ENCODE measurements at regions not wholly inside any gene's neighbourhood (a gene's known extent, or its start where the extent isn't known, plus 50 kb on each side); places are given as distances from the start of the nearest gene placed in this dataset.

- no peaks in the 10 kb centered on the region for H3K36me3 ChIP-seq
- no peaks in the 10 kb centered on the region for H3K4me1 ChIP-seq
- H3K27ac ChIP-seq = no peak overlapping the region
- ATAC-seq = no peak
- no peak for DNase-seq
- 8% methylated on average over 1 of the region's 1 CpG for WGBS (ENCODE audit: insufficient coverage, low coverage, low lambda C conversion rate, missing lambda C conversion rate)
- intact Hi-C loops (cut with DNase I) = no loop called here
- H3K27me3 ChIP-seq = no peaks in the 10 kb centered on the region
- H3K9me3 ChIP-seq = no peaks in the 10 kb centered on the region
- no peak for TF ChIP-seq POLR2A (IDR thresholded peaks at IDR 0.05)
- TF ChIP-seq, protein P1, sequence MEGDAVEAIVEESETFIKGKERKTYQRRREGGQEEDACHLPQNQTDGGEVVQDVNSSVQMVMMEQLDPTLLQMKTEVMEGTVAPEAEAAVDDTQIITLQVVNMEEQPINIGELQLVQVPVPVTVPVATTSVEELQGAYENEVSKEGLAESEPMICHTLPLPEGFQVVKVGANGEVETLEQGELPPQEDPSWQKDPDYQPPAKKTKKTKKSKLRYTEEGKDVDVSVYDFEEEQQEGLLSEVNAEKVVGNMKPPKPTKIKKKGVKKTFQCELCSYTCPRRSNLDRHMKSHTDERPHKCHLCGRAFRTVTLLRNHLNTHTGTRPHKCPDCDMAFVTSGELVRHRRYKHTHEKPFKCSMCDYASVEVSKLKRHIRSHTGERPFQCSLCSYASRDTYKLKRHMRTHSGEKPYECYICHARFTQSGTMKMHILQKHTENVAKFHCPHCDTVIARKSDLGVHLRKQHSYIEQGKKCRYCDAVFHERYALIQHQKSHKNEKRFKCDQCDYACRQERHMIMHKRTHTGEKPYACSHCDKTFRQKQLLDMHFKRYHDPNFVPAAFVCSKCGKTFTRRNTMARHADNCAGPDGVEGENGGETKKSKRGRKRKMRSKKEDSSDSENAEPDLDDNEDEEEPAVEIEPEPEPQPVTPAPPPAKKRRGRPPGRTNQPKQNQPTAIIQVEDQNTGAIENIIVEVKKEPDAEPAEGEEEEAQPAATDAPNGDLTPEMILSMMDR (IDR thresholded peaks at IDR 0.05) = no peak
- H3K4me3 ChIP-seq = no peak overlapping the region
These were observed 757.7 kb downstream of the KCNJ3 start for GRCh38 chr2:155456222-155456621.

- no peak overlapping the region for H3K4me3 ChIP-seq
- no peak for ATAC-seq
- intact Hi-C loops (cut with DNase I) = no loop called here
- TF ChIP-seq, protein P1 (IDR thresholded peaks at IDR 0.05) = no peak
- no peak for TF ChIP-seq POLR2A (IDR thresholded peaks at IDR 0.05)
- WGBS (ENCODE audit: insufficient coverage, low coverage, low lambda C conversion rate, missing lambda C conversion rate) = 44% methylated on average over 1 of the region's 2 CpGs
- H3K9me3 ChIP-seq = no peaks in the 10 kb centered on the region
- H3K36me3 ChIP-seq = no peaks in the 10 kb centered on the region
- H3K27ac ChIP-seq = no peak overlapping the region
- H3K27me3 ChIP-seq = no peaks in the 10 kb centered on the region
- DNase-seq = no peak
- no peaks in the 10 kb centered on the region for H3K4me1 ChIP-seq
These were observed 744.4 kb downstream of the KCNJ3 start for GRCh38 chr2:155442755-155443372.

DNA sequence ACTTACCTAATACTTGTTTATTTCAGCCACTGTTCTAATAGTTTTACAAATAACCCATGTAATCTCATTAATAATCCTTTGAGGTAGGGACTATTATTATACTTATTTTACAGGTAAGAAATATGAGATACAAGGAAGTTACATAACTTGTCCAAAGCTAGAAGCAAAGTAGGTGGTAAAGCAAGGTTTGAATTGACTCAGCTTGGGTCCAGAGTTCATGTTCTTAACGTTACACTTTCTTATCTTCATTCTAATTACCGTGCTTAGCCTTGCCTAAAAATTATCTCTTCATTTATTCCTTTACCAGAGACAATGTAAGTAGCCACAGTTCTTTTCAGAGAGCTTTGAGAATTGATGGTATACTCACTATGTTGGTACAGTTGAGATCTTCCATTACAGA, 743.6 kb downstream of the KCNJ3 start:
- no peaks in the 10 kb centered on the region for H3K36me3 ChIP-seq
- H3K4me1 ChIP-seq = no peaks in the 10 kb centered on the region
- H3K27ac ChIP-seq = no peak overlapping the region
- H3K4me3 ChIP-seq = no peak overlapping the region
- TF ChIP-seq POLR2A (IDR thresholded peaks at IDR 0.05) = no peak
- TF ChIP-seq, protein P1 (IDR thresholded peaks at IDR 0.05) = no peak
- no peaks in the 10 kb centered on the region for H3K9me3 ChIP-seq
- no peak for DNase-seq
- no peak for ATAC-seq
- intact Hi-C loops (cut with DNase I) = no loop called here
- H3K27me3 ChIP-seq = no peaks in the 10 kb centered on the region
- WGBS (ENCODE audit: insufficient coverage, low coverage, low lambda C conversion rate, missing lambda C conversion rate) = 23% methylated on average over 2 of the region's 2 CpGs

- no peak for TF ChIP-seq POLR2A (IDR thresholded peaks at IDR 0.05)
- TF ChIP-seq, protein P1 (IDR thresholded peaks at IDR 0.05) = no peak
- no peaks in the 10 kb centered on the region for H3K9me3 ChIP-seq
- no peaks in the 10 kb centered on the region for H3K36me3 ChIP-seq
- H3K27me3 ChIP-seq = no peaks in the 10 kb centered on the region
- no peak overlapping the region for H3K4me3 ChIP-seq
- H3K27ac ChIP-seq = no peak overlapping the region
- no peaks in the 10 kb centered on the region for H3K4me1 ChIP-seq
- ATAC-seq (no peak), DNase-seq (no peak)
- intact Hi-C loops (cut with DNase I) = no loop called here
- 76% methylated on average over 9 of the region's 9 CpGs for WGBS (ENCODE audit: insufficient coverage, low coverage, low lambda C conversion rate, missing lambda C conversion rate)
These were observed 732.6 kb downstream of the KCNJ3 start for GRCh38 chr2:155431004-155431507.

All from right lobe of liver (tissue), 6 donors.